ENCODE measurements at regions not wholly inside any gene's neighbourhood (a gene's known extent, or its start where the extent isn't known, plus 50 kb on each side); places are given as distances from the start of the nearest gene placed in this dataset.
"Not testable (repeated sequence)": the region's sequence is repeated elsewhere in the genome, so short reads cannot be mapped to it uniquely, and the experiment has no call there.

GRCh38 chr4:118591339-118592046, 93.7 kb upstream of the METTL14 start (continued):
- peak; percentile 17; the same call in 1 of the 2 replicates for TF ChIP-seq ZBTB40 (IDR thresholded peaks at IDR 0.05)
- TF ChIP-seq ZBTB40 (CRISPR knock-in tag; IDR thresholded peaks at IDR 0.05) = peak; percentile 73
- TF ChIP-seq TGIF2 (CRISPR knock-in tag; IDR thresholded peaks at IDR 0.05) = peak; percentile 32; the same call in 1 of the 2 replicates
- TF ChIP-seq NONO (IDR thresholded peaks at IDR 0.05) = not testable (repeated sequence)
- peak; percentile 77; the same call in 1 of the 2 replicates for TF ChIP-seq NONO (CRISPR knock-in tag; conservative IDR thresholded peaks at IDR 0.05)
- 0 out of 2 replicates have a peak, but pooled peaks have one; percentile 54 for TF ChIP-seq ZNF782 (CRISPR knock-in tag; IDR thresholded peaks at IDR 0.05; ENCODE audit: borderline replicate concordance)
- TF ChIP-seq ELF1 (CRISPR knock-in tag; IDR thresholded peaks at IDR 0.05) = peak; percentile 82
- TF ChIP-seq ZNF331 (CRISPR knock-in tag; IDR thresholded peaks at IDR 0.05) = peak; percentile 68; the same call in 1 of the 2 replicates
- TF ChIP-seq SIN3A (IDR thresholded peaks at IDR 0.05; ENCODE audit: borderline replicate concordance, low read depth, low read length) = 0 out of 2 replicates have a peak, but pooled peaks have one; percentile 21
- peak; percentile 81; the same call in 1 of the 2 replicates for TF ChIP-seq ZNF747 (CRISPR knock-in tag; IDR thresholded peaks at IDR 0.05; ENCODE audit: borderline replicate concordance)
- peak; percentile 96 for TF ChIP-seq SPEN (CRISPR knock-in tag; IDR thresholded peaks at IDR 0.05; ENCODE audit: low read depth)
- TF ChIP-seq, protein P1, sequence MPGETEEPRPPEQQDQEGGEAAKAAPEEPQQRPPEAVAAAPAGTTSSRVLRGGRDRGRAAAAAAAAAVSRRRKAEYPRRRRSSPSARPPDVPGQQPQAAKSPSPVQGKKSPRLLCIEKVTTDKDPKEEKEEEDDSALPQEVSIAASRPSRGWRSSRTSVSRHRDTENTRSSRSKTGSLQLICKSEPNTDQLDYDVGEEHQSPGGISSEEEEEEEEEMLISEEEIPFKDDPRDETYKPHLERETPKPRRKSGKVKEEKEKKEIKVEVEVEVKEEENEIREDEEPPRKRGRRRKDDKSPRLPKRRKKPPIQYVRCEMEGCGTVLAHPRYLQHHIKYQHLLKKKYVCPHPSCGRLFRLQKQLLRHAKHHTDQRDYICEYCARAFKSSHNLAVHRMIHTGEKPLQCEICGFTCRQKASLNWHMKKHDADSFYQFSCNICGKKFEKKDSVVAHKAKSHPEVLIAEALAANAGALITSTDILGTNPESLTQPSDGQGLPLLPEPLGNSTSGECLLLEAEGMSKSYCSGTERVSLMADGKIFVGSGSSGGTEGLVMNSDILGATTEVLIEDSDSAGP (CRISPR knock-in tag; IDR thresholded peaks at IDR 0.05; ENCODE audit: borderline replicate concordance) = peak; percentile 56; the same call in 1 of the 2 replicates
- TF ChIP-seq NFYB (CRISPR knock-in tag; IDR thresholded peaks at IDR 0.05) = 0 out of 2 replicates have a peak, but pooled peaks have one; percentile 32
- TF ChIP-seq SMARCC2 (IDR thresholded peaks at IDR 0.05) = peak; percentile 99; the same call in 1 of the 2 replicates
- TF ChIP-seq MIXL1 (CRISPR knock-in tag; IDR thresholded peaks at IDR 0.05) = 0 out of 2 replicates have a peak, but pooled peaks have one; percentile 26
- TF ChIP-seq KDM5A (IDR thresholded peaks at IDR 0.05; ENCODE audit: borderline replicate concordance, low read length) = peak; percentile 95
- peak; percentile 76 for TF ChIP-seq YY1 (IDR thresholded peaks at IDR 0.05; ENCODE audit: insufficient read depth, insufficient replicate concordance, low read depth, low read length)
- peak; percentile 61 for TF ChIP-seq GATAD2A (CRISPR knock-in tag; IDR thresholded peaks at IDR 0.05)
- peak; percentile 24; the same call in 1 of the 2 replicates for TF ChIP-seq ISL2 (CRISPR knock-in tag; IDR thresholded peaks at IDR 0.05)
- peak; percentile 36; the same call in 1 of the 2 replicates for TF ChIP-seq NCOR1 (IDR thresholded peaks at IDR 0.05; ENCODE audit: borderline replicate concordance, low read length)
- 0 out of 2 replicates have a peak, but pooled peaks have one; percentile 28 for TF ChIP-seq ZNF451 (CRISPR knock-in tag; IDR thresholded peaks at IDR 0.05)

Measured in HepG2 (cell line).